A673 (cell line): ENCODE measurements at regions not wholly inside any gene's neighbourhood (a gene's known extent, or its start where the extent isn't known, plus 50 kb on each side); places are given as distances from the start of the nearest gene placed in this dataset.

ENCODE experiments used
- EZH2 ChIP-seq: fragments of 200-600 bp; sonication (generic); IDR thresholded peaks from 2 replicates; pipeline ENCODE4 v1.6.1; 2017; ENCODE audit warnings: borderline replicate concordance, low read depth, mild to moderate bottlenecking, mixed read lengths, antibody characterized with exemption, low read length; ENCODE audit not compliant: poor library complexity, severe bottlenecking
- TF ChIP-seq, protein P1 (sequence below): fragments of 300-800, 200-600 bp; sonication (generic); conservative IDR thresholded peaks from 2 replicates; pipeline ENCODE4 v1.5.1; 2017; ENCODE audit warnings: low read depth, mild to moderate bottlenecking, antibody characterized with exemption, low read length, moderate library complexity, mixed read lengths

DNA sequence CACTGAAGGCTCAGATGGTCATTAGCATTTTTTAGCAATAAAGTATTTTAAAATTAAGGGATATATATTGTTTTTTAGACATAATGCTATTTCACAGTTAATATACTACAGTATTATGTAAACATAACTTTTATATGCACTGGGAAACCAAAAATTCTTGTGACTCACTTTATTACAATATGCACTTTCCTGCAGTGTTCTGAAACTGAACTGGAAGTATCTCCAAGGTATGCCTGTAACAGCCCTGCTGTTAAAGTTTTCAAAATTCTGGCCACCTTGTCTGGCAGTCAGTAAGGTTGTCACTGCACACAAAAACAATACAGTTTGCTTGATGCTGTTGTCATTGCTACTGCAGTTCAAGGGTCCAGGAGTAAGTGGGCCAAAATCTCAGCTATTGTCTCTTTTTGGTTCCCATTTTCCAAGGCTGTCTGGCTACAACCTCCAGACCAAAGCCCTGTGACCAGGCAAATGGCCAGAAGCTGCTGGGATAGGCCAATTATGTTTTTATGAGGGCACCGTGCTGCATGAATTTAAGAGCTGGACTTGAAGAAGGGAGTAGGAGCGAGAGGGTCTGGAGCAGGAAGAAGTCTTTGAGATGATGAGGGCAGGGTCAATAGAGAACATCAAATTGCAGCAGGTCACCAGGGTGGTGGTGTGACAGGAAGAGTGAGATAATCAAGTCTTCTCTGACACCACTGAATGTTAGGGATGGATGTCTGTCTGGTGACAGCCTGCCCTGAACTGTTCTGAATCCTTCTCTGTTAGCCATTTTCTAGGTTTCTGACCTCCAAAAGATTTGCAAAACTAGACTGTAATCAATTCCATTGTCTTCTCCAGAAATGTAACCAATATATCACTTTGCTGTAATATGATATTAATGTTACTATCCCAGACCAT, 82.3 kb upstream of the CACHD1 start:
- TF ChIP-seq, protein P1, sequence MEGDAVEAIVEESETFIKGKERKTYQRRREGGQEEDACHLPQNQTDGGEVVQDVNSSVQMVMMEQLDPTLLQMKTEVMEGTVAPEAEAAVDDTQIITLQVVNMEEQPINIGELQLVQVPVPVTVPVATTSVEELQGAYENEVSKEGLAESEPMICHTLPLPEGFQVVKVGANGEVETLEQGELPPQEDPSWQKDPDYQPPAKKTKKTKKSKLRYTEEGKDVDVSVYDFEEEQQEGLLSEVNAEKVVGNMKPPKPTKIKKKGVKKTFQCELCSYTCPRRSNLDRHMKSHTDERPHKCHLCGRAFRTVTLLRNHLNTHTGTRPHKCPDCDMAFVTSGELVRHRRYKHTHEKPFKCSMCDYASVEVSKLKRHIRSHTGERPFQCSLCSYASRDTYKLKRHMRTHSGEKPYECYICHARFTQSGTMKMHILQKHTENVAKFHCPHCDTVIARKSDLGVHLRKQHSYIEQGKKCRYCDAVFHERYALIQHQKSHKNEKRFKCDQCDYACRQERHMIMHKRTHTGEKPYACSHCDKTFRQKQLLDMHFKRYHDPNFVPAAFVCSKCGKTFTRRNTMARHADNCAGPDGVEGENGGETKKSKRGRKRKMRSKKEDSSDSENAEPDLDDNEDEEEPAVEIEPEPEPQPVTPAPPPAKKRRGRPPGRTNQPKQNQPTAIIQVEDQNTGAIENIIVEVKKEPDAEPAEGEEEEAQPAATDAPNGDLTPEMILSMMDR = no peak
- no peak for TF ChIP-seq EZH2
